Suprapubic skin (tissue), 4 donors: ENCODE measurements at regions not wholly inside any gene's neighbourhood (a gene's known extent, or its start where the extent isn't known, plus 50 kb on each side); places are given as distances from the start of the nearest gene placed in this dataset.

Experiments used
- DNase-seq, 2 donors: peaks; one replicate each; pipeline ENCODE4 v3.0.0-alpha.2; 2019; ENCODE audit warnings: low spot score in 2 of 2
- H3K27ac ChIP-seq: fragments of 200-600 bp; sonication (generic); one replicate; pipeline ENCODE4 v1.5.1; 2019
- H3K27me3 ChIP-seq: fragments of 200-600 bp; sonication (generic); one replicate; pipeline ENCODE4 v1.5.1; 2019
- H3K36me3 ChIP-seq: fragments of 200-600 bp; sonication (generic); one replicate; pipeline ENCODE4 v1.5.1; 2019
- H3K4me1 ChIP-seq: fragments of 200-600 bp; sonication (generic); one replicate; pipeline ENCODE4 v1.5.1; 2019
- H3K4me3 ChIP-seq: fragments of 200-600 bp; sonication (generic); one replicate; pipeline ENCODE4 v1.5.1; 2019; ENCODE audit warnings: mild to moderate bottlenecking
- H3K9me3 ChIP-seq: fragments of 200-600 bp; sonication (generic); one replicate; pipeline ENCODE4 v1.5.1; 2019
- EP300 ChIP-seq: sonication (generic); formaldehyde crosslinking; IDR thresholded peaks from one replicate; pipeline ENCODE4 v1.6.1; 2017; ENCODE audit warnings: antibody characterized with exemption
- POLR2A ChIP-seq, 2 donors: fragments of 450-650 bp; IDR thresholded peaks; one replicate each; pipeline ENCODE4 v1.6.1; 2017; ENCODE audit warnings: antibody characterized with exemption in 2 of 2, mild to moderate bottlenecking in 2 of 2, moderate library complexity in 2 of 2
- POLR2AphosphoS5 ChIP-seq, 3 donors: sonication (generic); formaldehyde crosslinking; IDR thresholded peaks; one replicate each; pipeline ENCODE4 v1.6.1; 2017; ENCODE audit warnings: antibody characterized with exemption in 3 of 3
- WGBS: methylation state at CpG from one replicate; pipeline ENCODE4 v1.1.5; 2018; 5-methylcytosine and 5-hydroxymethylcytosine counted together
- TF ChIP-seq, protein P1 (sequence below), 2 donors: fragments of 200-600 bp in 1 of 2; fragments of 450-650 bp in 1 of 2; sonication (generic) in 1 of 2; IDR thresholded peaks; one replicate each; pipeline ENCODE4 v1.5.1; 2016 to 2019; ENCODE audit warnings: antibody characterized with exemption in 2 of 2, mild to moderate bottlenecking in 1 of 2, moderate library complexity in 1 of 2

DNA sequence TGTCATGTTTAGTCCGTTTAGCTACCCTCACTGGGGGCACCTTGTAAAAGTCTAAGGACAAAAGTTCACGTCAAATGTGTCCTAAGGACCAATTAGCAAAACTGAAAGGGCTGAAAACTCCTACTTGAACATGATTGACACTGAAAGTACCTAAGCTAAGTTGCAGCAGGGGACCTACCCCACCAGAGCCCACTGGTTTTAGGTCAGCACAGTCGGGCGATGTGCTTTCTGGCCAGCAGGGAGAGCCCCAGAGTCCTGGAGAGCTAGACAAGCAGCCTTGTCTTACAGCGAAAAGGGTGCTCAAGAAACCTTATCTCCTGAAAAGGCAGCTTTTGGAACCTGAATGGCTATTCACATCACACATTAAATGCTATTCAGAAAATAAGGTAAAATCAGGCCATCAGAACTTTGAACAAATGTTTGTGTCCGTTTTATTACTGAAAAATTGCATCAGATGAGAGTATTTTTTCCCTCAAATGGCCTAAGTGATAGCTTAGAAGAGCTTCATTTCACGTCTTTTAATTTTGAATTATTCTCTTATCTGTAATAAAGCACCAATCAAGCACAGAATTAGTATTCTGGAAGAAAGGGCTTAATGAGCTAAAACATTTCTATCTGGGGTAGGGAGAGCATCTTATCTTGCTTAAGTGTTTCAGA is 52.2 kb upstream of the MKI67 start:
- TF ChIP-seq, protein P1, sequence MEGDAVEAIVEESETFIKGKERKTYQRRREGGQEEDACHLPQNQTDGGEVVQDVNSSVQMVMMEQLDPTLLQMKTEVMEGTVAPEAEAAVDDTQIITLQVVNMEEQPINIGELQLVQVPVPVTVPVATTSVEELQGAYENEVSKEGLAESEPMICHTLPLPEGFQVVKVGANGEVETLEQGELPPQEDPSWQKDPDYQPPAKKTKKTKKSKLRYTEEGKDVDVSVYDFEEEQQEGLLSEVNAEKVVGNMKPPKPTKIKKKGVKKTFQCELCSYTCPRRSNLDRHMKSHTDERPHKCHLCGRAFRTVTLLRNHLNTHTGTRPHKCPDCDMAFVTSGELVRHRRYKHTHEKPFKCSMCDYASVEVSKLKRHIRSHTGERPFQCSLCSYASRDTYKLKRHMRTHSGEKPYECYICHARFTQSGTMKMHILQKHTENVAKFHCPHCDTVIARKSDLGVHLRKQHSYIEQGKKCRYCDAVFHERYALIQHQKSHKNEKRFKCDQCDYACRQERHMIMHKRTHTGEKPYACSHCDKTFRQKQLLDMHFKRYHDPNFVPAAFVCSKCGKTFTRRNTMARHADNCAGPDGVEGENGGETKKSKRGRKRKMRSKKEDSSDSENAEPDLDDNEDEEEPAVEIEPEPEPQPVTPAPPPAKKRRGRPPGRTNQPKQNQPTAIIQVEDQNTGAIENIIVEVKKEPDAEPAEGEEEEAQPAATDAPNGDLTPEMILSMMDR (IDR thresholded peaks at IDR 0.05) = peak in 1 of 2 donors; percentile 15
- TF ChIP-seq POLR2A (IDR thresholded peaks at IDR 0.05) = no peak
- H3K36me3 ChIP-seq = no peaks in the 10 kb centered on the region
- H3K27ac ChIP-seq = no peak overlapping the region
- 50% methylated on average over 7 of the region's 7 CpGs for WGBS
- no peaks in the 10 kb centered on the region for H3K4me1 ChIP-seq
- H3K4me3 ChIP-seq = no peak overlapping the region
- peaks cover 6% of the 10 kb centered on the region for H3K9me3 ChIP-seq
- DNase-seq = no peak
- H3K27me3 ChIP-seq = peaks cover 7% of the 10 kb centered on the region

DNA sequence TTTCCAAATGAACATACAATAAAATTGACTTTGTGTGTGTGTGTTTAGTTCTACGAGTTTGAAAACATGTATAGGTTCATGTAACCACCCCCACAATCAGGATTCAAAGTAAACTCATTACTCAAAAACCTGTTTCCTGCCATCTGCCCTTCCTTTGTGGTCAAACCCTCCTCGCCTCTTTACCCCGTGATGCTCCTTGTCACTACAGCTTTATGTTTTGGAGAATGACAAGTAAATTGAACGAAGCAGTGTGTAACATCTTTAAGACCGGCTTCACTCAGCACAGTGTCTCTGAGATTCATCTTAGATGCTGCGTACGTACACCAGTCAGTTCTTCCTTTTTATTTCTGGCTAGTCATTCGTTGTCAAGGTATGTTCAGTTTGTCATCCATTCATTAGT is 54.6 kb upstream of the MKI67 start:
- H3K27me3 ChIP-seq = peaks cover 10% of the 10 kb centered on the region
- no peak for TF ChIP-seq EP300
- no peak for TF ChIP-seq POLR2A (IDR thresholded peaks at IDR 0.05)
- TF ChIP-seq POLR2AphosphoS5 (IDR thresholded peaks at IDR 0.05) = no peak
- TF ChIP-seq, protein P1 (IDR thresholded peaks at IDR 0.05) = no peak
- no peak for DNase-seq

DNA sequence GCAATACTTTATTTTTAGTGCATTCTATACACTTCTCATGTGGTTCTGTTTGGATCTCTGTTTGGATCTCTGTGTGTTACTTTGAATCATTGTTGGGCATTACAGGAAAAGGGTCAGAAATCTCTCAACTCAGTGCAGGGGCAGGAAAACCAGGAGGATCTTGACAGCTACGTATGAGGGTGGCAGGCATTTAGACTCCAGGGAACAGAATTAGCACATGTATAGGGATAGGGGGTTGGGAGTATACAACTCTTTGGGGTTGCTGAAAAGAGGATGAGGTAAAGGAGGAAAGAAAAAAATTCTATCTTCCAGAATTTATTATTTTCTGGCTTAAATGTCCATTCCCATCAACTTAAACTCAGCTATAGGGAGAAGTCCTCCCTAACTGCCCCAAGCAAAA is 59.4 kb upstream of the MKI67 start:
- Histone ChIP-seq H3K27me3 (peaks cover 24% of the 10 kb centered on the region), H3K27ac (no peak overlapping the region), H3K4me1 (no peaks in the 10 kb centered on the region), H3K9me3 (no peaks in the 10 kb centered on the region), H3K4me3 (no peak overlapping the region), H3K36me3 (no peaks in the 10 kb centered on the region)
- WGBS = 63% methylated on average over 1 of the region's 1 CpG
- no peak for DNase-seq
- TF ChIP-seq POLR2AphosphoS5 (IDR thresholded peaks at IDR 0.05) (no peak), POLR2A (IDR thresholded peaks at IDR 0.05) (no peak), EP300 (no peak)
- TF ChIP-seq, protein P1 (IDR thresholded peaks at IDR 0.05) = no peak

More for the DNA sequence above, 54.6 kb upstream of the MKI67 start:
- Histone ChIP-seq H3K36me3 (no peaks in the 10 kb centered on the region), H3K4me3 (no peak overlapping the region), H3K9me3 (no peaks in the 10 kb centered on the region), H3K27ac (no peak overlapping the region), H3K4me1 (no peaks in the 10 kb centered on the region)
- 66% methylated on average over 8 of the region's 8 CpGs for WGBS

DNA sequence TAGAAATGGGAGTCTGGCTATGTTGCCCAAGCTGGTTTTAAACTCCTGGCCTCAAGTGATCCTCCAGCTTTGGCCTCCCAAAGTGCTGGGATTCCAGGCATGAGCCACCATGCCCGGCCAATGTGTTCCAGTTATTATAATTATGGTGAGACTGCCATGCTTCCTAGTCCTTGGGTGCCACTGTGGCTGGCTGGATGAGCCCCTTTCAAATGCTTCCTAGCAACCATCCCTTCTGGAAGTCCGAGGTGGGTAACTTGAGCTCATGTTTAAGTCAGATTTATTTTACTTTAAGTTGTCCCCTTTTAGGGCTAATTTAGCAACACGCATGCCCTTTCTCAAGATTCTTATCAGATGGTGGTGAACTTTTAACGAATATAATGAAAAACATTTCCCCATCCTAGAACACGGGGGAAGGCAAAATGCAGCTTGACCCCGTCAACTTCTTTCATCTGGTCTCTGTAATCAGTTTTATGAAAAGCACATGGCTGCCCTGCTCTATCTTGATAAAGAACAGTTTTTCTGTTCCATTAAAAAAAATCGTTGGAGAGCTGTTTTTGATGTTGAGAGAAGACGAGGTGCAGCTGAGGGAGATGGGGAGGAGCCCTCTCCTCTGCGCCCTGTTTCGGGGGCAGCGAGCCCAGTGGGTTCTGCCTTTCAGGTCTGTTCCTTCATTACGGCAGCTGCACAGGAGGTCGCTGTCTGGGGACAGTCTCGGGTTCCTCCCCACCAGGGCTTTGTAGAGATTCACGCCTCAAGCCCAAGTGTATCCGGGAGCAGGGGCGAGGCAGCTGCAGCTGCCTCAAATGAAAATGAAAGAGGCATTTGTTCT is 61.0 kb upstream of the MKI67 start:
- Histone ChIP-seq H3K27me3 (peaks cover 31% of the 10 kb centered on the region), H3K36me3 (no peaks in the 10 kb centered on the region), H3K27ac (no peak overlapping the region), H3K4me1 (no peaks in the 10 kb centered on the region), H3K9me3 (no peaks in the 10 kb centered on the region), H3K4me3 (no peak overlapping the region)
- DNase-seq = no peak
- no peak for TF ChIP-seq POLR2AphosphoS5 (IDR thresholded peaks at IDR 0.05)
- TF ChIP-seq, protein P1 (IDR thresholded peaks at IDR 0.05) = no peak
- WGBS = 52% methylated on average over 16 of the region's 17 CpGs

DNA sequence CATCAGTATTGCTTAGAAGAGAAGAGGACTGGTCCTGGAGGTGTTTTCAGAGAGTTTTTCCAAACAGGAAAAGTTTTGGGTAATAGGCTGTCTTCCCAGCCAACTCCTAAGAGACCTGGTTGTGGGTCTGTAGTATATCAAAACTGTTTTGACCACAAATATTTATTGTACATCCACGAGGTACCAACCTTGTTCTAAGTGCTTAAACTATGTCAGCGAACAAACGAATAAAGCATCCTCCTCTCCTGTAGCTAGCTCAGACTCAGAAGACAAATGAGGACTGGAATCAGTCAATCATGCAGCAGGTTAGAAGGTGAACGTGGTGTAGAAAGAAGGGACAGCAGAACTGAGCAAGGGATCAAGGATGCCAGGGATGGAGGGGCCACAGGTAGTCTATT is 61.6 kb upstream of the MKI67 start:
- 55% methylated on average over 4 of the region's 4 CpGs for WGBS
- H3K9me3 ChIP-seq = no peaks in the 10 kb centered on the region
- TF ChIP-seq POLR2AphosphoS5 (IDR thresholded peaks at IDR 0.05) (no peak), EP300 (no peak), POLR2A (IDR thresholded peaks at IDR 0.05) (no peak)
- TF ChIP-seq, protein P1 (IDR thresholded peaks at IDR 0.05) = no peak

More for the DNA sequence above, 61.6 kb upstream of the MKI67 start:
- Histone ChIP-seq H3K27ac (no peak overlapping the region), H3K4me1 (no peaks in the 10 kb centered on the region), H3K27me3 (peaks cover 34% of the 10 kb centered on the region), H3K4me3 (no peak overlapping the region), H3K36me3 (no peaks in the 10 kb centered on the region)
- DNase-seq = no peak
